Activated CD4-positive, alpha-beta memory T cell treated with anti-CD3 and anti-CD28 coated beads for 36 hours (primary cell): ENCODE measurements at regions not wholly inside any gene's neighbourhood (a gene's known extent, or its start where the extent isn't known, plus 50 kb on each side); places are given as distances from the start of the nearest gene placed in this dataset.
"Not testable (repeated sequence)": the region's sequence is repeated elsewhere in the genome, so short reads cannot be mapped to it uniquely, and the experiment has no call there.

ENCODE experiments used
- CTCF ChIA-PET: fragments of 350-600 bp; sonication (Branson Sonifier 250); formaldehyde crosslinking; loops from one replicate; lab custom pipeline; 2021; ENCODE audit warnings: antibody characterized with exemption, inconsistent platforms; lab: Charles Lee
- POLR2A ChIA-PET: fragments of 350-600 bp; sonication (Branson Sonifier 250); formaldehyde crosslinking; loops from one replicate; lab custom pipeline; 2021; ENCODE audit warnings: antibody characterized with exemption; lab: Charles Lee
- DNase-seq: peaks from one replicate; pipeline ENCODE4 v3.0.0-alpha.2; 2020
- H3K27ac Mint-ChIP-seq: one replicate; pipeline ENCODE4 v1.8.0; 2021; ENCODE audit warnings: mixed read lengths
- H3K27me3 Mint-ChIP-seq: one replicate; pipeline ENCODE4 v1.8.0; 2021; ENCODE audit warnings: mixed read lengths
- H3K36me3 Mint-ChIP-seq: one replicate; pipeline ENCODE4 v1.8.0; 2021; ENCODE audit warnings: mixed read lengths
- H3K4me1 Mint-ChIP-seq: one replicate; pipeline ENCODE4 v1.8.0; 2021; ENCODE audit warnings: low read depth, mixed read lengths
- H3K4me3 Mint-ChIP-seq: one replicate; pipeline ENCODE4 v1.8.0; 2021; ENCODE audit warnings: mild to moderate bottlenecking, mixed read lengths
- H3K9me3 Mint-ChIP-seq: one replicate; pipeline ENCODE4 v1.8.0; 2021; ENCODE audit warnings: mixed read lengths
- intact Hi-C: fragments of 100-400 bp; cut with micrococcal nuclease; formaldehyde crosslinking; loops from one replicate; pipeline ENCODE4 v1.15.1; 2023

DNA sequence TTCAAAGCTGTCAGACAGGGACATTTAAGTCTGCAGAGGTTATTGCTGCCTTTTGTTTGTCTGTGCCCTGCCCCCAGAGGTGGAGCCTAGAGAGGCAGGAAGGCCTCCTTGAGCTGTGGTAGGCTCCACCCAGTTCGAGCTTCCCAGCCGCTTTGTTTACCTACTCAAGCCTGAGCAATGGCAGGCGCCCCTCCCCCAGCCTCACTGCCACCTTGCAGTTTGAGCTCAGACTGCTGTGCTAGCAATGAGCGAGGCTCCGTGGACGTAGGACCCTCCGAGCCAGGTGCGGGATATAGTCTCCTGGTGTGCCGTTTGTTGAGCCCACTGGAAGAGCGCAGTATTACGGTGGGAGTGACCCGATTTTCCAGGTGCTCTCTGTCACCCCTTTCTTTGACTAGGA lies 1193.9 kb downstream of the FAM181B start:
- POLR2A ChIA-PET, H3K4me1 Mint-ChIP-seq, H3K27ac Mint-ChIP-seq, CTCF ChIA-PET, H3K4me3 Mint-ChIP-seq, H3K27me3 Mint-ChIP-seq, H3K9me3 Mint-ChIP-seq, H3K36me3 Mint-ChIP-seq, intact Hi-C loops, DNase-seq: not testable (repeated sequence)

DNA sequence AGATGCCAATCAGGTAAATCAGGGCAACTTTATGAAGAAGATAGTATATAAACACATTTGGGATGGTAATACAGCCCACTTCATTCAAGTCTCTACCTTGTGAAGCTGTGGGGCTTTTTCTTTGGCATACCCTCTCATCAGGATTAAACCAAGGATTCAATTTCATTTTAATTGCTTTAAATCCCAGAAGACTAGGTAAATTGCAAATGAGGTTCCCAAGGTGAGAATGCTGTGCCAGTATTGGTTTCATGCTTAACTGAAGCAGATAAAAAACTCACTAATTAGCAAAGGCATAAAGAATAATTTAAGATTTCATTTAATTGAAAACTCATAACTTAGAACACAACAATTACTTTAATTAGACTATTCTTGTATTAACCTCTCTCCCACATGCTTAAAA lies 1218.1 kb downstream of the FAM181B start:
- intact Hi-C loops, result no loop called here

GRCh38 chr11:81497202-81497804 lies 1236.4 kb downstream of the FAM181B start:
- H3K27ac Mint-ChIP-seq, result no peak overlapping the region
- peaks cover 4% of the 10 kb centered on the region for H3K27me3 Mint-ChIP-seq
- no peaks in the 10 kb centered on the region for H3K36me3 Mint-ChIP-seq
- H3K4me3 Mint-ChIP-seq, result no peak overlapping the region
- no peak for DNase-seq
- no peaks in the 10 kb centered on the region for H3K4me1 Mint-ChIP-seq
- POLR2A ChIA-PET, result no interaction called here
- intact Hi-C loops, result no loop called here
- CTCF ChIA-PET, result interaction anchor here (0.6 to 1.0 kb wide), 3 partner anchors 12 to 903 kb away, joined by 3 to 4 read pairs (median 3); no protein-coding TSS in a partner anchor
- H3K9me3 Mint-ChIP-seq, result peaks cover 4% of the 10 kb centered on the region

More for the DNA sequence above, 1218.1 kb downstream of the FAM181B start:
- Mint-ChIP-seq H3K4me1 (no peaks in the 10 kb centered on the region), H3K36me3 (no peaks in the 10 kb centered on the region), H3K9me3 (no peaks in the 10 kb centered on the region), H3K27me3 (no peaks in the 10 kb centered on the region), H3K27ac (no peak overlapping the region), H3K4me3 (no peak overlapping the region)
- CTCF ChIA-PET, result no interaction called here
- no peak for DNase-seq
- POLR2A ChIA-PET, result no interaction called here

DNA sequence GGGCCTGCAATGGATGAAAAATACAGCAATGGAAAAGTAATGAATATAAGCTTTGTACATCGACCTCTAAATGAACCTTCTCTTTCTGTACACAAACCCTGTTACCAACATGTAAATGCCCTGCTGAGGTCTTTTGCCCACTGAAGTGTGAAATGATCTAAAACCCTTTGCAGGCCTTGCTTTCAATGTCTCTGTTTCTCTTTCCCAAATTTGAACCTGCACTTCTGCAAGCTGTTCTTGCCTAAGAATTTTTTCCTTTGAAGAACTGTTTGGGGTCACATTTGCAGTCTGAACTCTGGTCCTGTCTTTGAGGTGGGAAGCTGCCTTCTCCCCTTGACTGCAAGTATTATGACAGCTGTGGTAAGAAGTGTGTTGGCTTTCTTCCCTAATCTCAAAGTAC lies 1237.1 kb downstream of the FAM181B start:
- DNase-seq, result no peak
- intact Hi-C loops, result no loop called here
- H3K4me1 Mint-ChIP-seq, result no peaks in the 10 kb centered on the region
- no peaks in the 10 kb centered on the region for H3K9me3 Mint-ChIP-seq
- no peak overlapping the region for H3K27ac Mint-ChIP-seq
- H3K27me3 Mint-ChIP-seq, result peaks cover 4% of the 10 kb centered on the region
- H3K4me3 Mint-ChIP-seq, result no peak overlapping the region
- ChIA-PET POLR2A (no interaction called here), CTCF (interaction anchor here (0.6 to 1.0 kb wide), 2 partner anchors 12 to 129 kb away, joined by 3 read pairs; no protein-coding TSS in a partner anchor)
- H3K36me3 Mint-ChIP-seq, result no peaks in the 10 kb centered on the region

GRCh38 chr11:81495699-81496292 lies 1237.9 kb downstream of the FAM181B start:
- Mint-ChIP-seq H3K4me1 (no peaks in the 10 kb centered on the region), H3K4me3 (no peak overlapping the region), H3K27ac (no peak overlapping the region), H3K9me3 (no peaks in the 10 kb centered on the region), H3K27me3 (peaks cover 4% of the 10 kb centered on the region), H3K36me3 (no peaks in the 10 kb centered on the region)
- intact Hi-C loops, result no loop called here
- CTCF ChIA-PET, result no interaction called here
- no peak for DNase-seq
- POLR2A ChIA-PET, result no interaction called here

DNA sequence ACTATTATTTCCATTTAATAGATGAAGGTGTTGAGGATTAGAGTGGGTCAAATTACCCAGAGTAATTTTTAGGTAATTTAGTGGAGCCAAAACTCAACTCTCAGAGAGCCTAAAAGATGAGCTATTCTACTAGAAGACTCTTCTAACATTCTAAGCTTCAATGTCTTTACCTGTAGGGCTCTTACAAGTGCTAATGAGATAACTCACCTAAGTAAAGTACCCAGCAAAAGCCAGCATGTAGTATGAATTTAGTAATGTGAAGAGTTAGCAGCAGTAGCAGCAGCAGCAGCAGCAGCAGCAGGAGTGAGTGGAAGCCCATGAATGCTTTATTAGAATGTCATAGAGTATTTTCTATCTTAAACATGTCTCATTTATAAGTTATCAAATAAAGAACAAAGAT lies 1239.2 kb downstream of the FAM181B start:
- Mint-ChIP-seq H3K9me3 (no peaks in the 10 kb centered on the region), H3K4me3 (no peak overlapping the region), H3K4me1 (no peaks in the 10 kb centered on the region), H3K27ac (no peak overlapping the region), H3K27me3 (peaks cover 3% of the 10 kb centered on the region), H3K36me3 (no peaks in the 10 kb centered on the region)
- no peak for DNase-seq
- ChIA-PET CTCF (no interaction called here), POLR2A (no interaction called here)
- intact Hi-C loops, result no loop called here

DNA sequence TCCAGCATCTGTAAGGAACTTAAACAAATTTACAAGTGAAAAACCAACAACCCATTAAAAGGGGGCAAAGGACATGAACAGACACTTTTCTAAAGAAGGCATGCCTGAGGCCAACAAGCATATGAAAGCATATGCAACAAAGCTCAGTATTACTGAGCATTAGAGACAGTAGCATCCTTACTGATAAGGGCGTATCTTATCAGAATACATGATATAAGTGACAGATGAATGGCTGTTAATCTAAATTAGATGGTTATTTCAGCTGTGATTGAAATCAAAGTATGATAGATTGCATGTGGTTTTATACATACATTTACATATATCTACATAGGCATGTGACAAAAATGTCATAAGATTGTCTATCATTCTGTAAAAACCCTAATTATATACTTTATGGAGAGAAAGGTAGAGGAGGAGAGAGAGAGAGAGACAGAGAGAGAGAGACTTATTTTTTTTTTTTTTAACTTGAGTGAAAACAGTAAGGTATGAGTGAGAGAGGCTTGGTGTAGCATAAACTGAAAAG lies 1240.7 kb downstream of the FAM181B start:
- ChIA-PET POLR2A (no interaction called here), CTCF (no interaction called here)
- intact Hi-C loops, result no loop called here

GRCh38 chr11:81487109-81487508 lies 1246.6 kb downstream of the FAM181B start:
- Mint-ChIP-seq H3K4me3 (no peak overlapping the region), H3K36me3 (no peaks in the 10 kb centered on the region), H3K4me1 (no peaks in the 10 kb centered on the region), H3K27ac (no peak overlapping the region), H3K9me3 (peaks cover 1% of the 10 kb centered on the region), H3K27me3 (no peaks in the 10 kb centered on the region)
- intact Hi-C loops, result no loop called here
- no peak for DNase-seq
- ChIA-PET POLR2A (no interaction called here), CTCF (no interaction called here)

More for the DNA sequence above, 1240.7 kb downstream of the FAM181B start:
- no peaks in the 10 kb centered on the region for H3K27me3 Mint-ChIP-seq
- no peak overlapping the region for H3K4me3 Mint-ChIP-seq
- H3K27ac Mint-ChIP-seq, result no peak overlapping the region
- no peak for DNase-seq
- no peaks in the 10 kb centered on the region for H3K36me3 Mint-ChIP-seq
- H3K4me1 Mint-ChIP-seq, result no peaks in the 10 kb centered on the region
- peaks cover 1% of the 10 kb centered on the region for H3K9me3 Mint-ChIP-seq

- DNase-seq, result no peak
- H3K4me3 Mint-ChIP-seq, result no peak overlapping the region
- H3K27me3 Mint-ChIP-seq, result no peaks in the 10 kb centered on the region
- H3K27ac Mint-ChIP-seq, result no peak overlapping the region
- CTCF ChIA-PET, result no interaction called here
- no peaks in the 10 kb centered on the region for H3K36me3 Mint-ChIP-seq
- intact Hi-C loops, result no loop called here
- POLR2A ChIA-PET, result no interaction called here
- H3K4me1 Mint-ChIP-seq, result no peaks in the 10 kb centered on the region
- H3K9me3 Mint-ChIP-seq, result peaks cover 1% of the 10 kb centered on the region
These were observed 1249.5 kb downstream of the FAM181B start for GRCh38 chr11:81484196-81484595.

DNA sequence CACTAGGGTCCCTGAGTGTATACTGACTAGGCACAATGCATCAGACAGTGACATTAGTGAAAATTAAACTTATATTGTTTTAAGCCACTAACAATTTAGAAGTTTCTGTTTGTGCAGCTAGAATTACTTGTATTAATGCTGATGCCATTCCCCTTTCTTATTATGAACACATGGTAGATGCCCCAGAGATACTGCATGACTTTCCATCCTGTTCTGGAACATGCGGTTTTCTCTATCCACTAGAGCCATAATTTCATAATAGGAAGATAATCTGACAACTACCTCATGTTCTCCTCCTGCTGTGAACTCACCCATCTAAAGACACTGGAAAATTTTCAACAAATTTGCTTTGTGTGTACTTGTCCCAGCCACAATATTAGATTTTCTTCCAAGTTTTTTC lies 1256.4 kb downstream of the FAM181B start:
- Mint-ChIP-seq H3K4me1 (no peaks in the 10 kb centered on the region), H3K27me3 (no peaks in the 10 kb centered on the region), H3K4me3 (no peak overlapping the region), H3K36me3 (no peaks in the 10 kb centered on the region), H3K27ac (no peak overlapping the region), H3K9me3 (no peaks in the 10 kb centered on the region)
- ChIA-PET CTCF (no interaction called here), POLR2A (no interaction called here)
- DNase-seq, result no peak
- intact Hi-C loops, result no loop called here

DNA sequence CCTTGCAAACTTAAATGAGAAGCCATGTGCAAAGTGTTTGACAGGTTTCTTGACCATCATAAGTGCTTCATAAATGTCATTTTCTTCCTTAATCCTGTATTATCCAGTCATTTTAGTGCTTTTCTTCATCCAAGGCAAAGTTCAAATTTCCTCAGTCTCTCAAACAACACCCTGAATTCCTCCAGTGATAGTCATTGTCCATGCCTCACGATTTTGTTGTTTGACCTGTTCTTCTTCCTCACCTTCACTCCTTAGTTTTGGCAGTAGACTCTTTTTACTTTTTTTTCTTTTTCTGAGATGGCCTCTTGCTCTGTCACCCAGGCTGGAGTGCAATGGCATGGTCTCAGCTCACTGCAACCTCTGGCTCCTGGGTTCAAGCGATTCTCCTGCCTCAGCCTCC lies 1257.3 kb downstream of the FAM181B start:
- CTCF ChIA-PET, result no interaction called here
- DNase-seq, result no peak
- H3K27ac Mint-ChIP-seq, result no peak overlapping the region
- POLR2A ChIA-PET, result no interaction called here
- no peaks in the 10 kb centered on the region for H3K9me3 Mint-ChIP-seq
- no peaks in the 10 kb centered on the region for H3K27me3 Mint-ChIP-seq
- intact Hi-C loops, result no loop called here
- H3K4me1 Mint-ChIP-seq, result no peaks in the 10 kb centered on the region
- H3K4me3 Mint-ChIP-seq, result no peak overlapping the region
- H3K36me3 Mint-ChIP-seq, result no peaks in the 10 kb centered on the region

DNA sequence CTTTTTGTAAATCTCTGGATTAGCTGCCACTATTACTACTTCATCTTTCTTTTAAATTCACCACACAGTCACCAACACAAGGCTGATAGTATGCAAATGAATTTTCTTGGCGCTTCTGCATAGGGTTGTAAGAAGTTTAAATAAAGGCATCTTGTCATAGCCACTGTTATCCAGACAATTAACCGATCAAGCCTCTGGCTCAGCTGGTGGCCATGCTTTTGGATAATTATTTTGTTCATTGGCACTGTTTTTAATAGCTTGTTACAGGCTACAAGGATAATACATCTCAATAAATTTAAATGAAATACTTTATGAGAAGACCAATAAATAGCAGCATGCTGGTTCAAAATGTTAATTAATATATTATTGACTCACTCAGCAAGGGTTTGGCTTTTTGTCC lies 1261.0 kb downstream of the FAM181B start:
- H3K4me1 Mint-ChIP-seq, result no peaks in the 10 kb centered on the region
- intact Hi-C loops, result no loop called here
- no peak overlapping the region for H3K27ac Mint-ChIP-seq
- H3K4me3 Mint-ChIP-seq, result no peak overlapping the region
- CTCF ChIA-PET, result no interaction called here
- POLR2A ChIA-PET, result no interaction called here
- DNase-seq, result no peak
- H3K27me3 Mint-ChIP-seq, result no peaks in the 10 kb centered on the region
- H3K9me3 Mint-ChIP-seq, result no peaks in the 10 kb centered on the region
- no peaks in the 10 kb centered on the region for H3K36me3 Mint-ChIP-seq

DNA sequence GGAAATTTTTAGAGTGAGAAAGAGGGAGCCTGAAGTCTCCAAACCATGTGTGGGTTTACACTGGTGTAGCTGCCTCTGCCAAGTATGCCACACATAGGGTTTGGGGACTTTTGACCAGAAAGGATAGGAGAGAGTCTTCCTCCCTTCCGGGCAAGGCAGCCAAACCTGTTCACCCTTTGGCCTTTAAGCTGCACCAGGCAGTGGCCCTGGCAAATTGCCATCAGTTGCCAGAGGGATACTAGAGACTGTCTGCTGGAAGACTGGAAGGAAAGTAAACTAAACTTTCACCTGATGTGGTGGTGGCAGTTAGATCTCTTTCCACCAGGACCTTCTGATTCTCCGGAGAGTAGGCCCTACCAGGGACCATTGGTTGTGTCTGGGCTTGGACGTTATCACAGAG lies 1263.2 kb downstream of the FAM181B start:
- ChIA-PET CTCF (no interaction called here), POLR2A (no interaction called here)
- Mint-ChIP-seq H3K27ac (no peak overlapping the region), H3K9me3 (no peaks in the 10 kb centered on the region), H3K4me1 (no peaks in the 10 kb centered on the region), H3K27me3 (no peaks in the 10 kb centered on the region), H3K36me3 (no peaks in the 10 kb centered on the region), H3K4me3 (no peak overlapping the region)
- DNase-seq, result no peak
- intact Hi-C loops, result no loop called here
